DMS53 treated with DMSO at 0.1 percent for 48 hours (cell line): ENCODE measurements at regions not wholly inside any gene's neighbourhood (a gene's known extent, or its start where the extent isn't known, plus 50 kb on each side); places are given as distances from the start of the nearest gene placed in this dataset.
"Not testable (repeated sequence)": the region's sequence is repeated elsewhere in the genome, so short reads cannot be mapped to it uniquely, and the experiment has no call there.

Experiments
- DNase-seq: peaks from one replicate; lab custom pipeline; 2025; ENCODE audit not compliant: unreplicated experiment; lab: John Stamatoyannopoulos, UW

DNA sequence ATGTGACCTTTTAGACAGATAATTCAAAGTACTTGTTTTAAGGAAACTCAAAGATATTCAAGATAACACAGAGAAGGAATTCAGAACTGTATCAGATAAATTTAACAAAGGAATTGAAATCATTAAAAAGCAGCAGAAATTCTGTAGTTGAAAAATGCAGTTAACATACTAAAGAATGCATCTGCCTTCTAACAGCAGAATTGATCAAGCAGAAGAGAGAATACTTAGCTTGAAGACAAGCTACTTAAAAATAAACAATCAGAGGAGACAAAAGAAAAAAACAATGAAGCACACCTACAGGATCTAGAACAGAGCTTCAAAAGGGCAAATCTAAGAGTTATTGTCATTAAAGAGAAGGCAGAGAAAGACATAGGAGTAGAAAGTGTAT is 123.0 kb upstream of the TET2 start:
- no peak for DNase-seq

DNA sequence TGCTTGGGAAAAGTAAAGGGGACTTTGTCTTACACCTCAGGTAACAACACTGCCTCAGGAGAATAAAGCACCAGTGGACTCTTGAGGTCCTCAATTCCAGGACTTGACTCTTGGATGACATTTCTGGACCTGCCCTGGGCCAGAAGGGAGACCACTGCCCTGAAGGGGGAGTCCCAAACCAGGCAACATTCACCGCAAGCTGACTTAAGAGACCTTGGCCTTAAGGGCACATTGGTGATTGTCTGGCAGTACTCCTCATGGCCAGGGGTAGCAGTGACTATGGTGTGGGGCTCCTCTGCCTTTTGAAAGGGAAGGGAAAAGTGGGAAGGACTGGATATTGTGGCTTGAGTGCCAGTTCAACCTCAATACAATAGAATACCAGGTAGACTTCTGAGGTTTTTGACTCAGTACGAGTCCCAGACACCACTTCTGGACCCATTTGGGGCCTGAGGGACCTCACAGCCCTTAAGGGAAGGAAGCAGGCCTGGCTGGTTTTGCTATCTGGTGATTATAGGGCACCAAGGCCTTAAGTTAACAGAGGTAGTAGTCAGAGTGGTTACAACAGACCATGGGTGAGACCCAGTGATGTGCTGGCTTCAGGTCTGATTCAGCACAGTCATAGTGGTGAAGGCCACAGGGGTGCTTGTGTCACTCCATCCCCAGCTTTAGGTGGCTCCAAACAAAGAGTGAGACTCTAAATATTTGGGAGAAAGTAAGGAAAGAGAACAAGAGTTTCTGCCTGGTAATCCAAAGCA is 121.2 kb upstream of the TET2 start:
- no peak for DNase-seq

GRCh38 chr4:105036991-105037390 is 109.7 kb upstream of the TET2 start:
- DNase-seq: no peak

- DNase-seq: no peak
These were observed 104.2 kb upstream of the TET2 start for GRCh38 chr4:105042451-105042850.

- no peak for DNase-seq
These were observed 95.8 kb upstream of the TET2 start for GRCh38 chr4:105050896-105051295.

GRCh38 chr4:105057370-105058105 is 89.1 kb upstream of the TET2 start:
- DNase-seq: no peak

DNA sequence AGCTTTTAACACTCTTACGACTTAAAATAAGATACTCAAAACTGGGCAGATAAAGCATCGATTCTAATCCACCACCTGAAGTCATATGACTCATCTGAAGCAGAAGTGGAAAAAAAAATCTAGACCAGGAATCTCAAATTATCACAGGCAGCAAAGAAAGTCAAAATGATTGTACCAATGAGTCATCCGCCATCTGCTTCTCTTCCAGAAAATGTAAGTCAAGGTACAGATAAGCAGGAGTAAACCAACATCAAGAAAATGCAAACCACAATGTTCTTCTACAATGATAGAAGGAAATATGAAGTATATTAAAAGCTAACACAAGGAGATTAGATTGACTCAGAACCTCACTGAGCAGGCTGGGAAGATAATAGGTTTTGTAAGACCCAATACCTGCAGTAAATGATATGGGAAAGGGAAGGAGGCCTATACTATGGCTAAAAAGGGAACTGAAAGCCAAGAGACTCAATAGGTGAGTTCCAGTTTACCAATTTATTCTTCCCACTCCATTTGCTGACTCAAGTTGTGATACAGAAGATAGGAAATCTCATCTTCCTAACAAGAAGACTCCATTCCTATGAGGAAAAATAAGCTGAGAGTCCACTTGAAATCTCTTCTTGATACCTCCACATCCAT is 88.4 kb upstream of the TET2 start:
- no peak for DNase-seq

DNA sequence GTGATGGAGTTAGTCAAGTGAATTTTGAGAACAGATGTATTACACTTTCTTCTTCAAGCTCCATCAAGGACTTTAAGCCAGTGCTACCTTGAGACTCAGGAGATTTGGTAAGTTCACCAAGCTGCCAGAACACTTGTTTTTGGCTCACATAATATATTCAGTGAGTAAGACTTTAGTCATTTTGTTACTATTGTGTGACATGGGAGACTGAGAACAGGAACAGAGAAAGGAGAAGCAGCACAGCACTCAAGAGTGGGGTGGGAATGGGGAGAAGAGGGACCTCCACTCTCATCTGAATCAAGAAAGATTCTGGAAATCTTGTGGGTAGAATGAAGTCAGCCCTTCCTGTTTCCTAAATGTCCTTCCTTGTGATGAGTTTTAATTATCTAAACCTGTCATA is 87.3 kb upstream of the TET2 start:
- DNase-seq: no peak

- no peak for DNase-seq
These were observed 86.0 kb upstream of the TET2 start for GRCh38 chr4:105060628-105061027.

- peak; percentile 21 for DNase-seq
These were observed 85.5 kb upstream of the TET2 start for GRCh38 chr4:105061136-105061696.

DNA sequence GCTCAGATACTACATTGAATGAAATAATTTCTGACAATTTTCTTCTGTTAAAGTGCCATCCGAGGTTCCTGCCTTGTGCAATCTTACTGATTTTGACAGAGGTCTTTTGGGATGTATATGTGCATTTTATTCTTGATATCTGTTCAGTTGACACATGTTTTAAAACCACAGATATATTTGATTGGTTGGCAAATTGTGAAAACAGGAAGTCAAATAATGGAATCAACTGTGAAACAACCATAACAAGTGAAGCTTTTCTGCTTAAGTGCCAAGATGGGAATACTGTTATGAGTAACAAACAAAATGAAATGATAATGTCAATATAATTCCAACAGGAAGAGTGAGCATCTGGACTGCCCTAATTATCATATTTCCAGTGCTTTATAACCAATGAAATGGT is 84.9 kb upstream of the TET2 start:
- no peak for DNase-seq

- DNase-seq: no peak
These were observed 80.3 kb upstream of the TET2 start for GRCh38 chr4:105066401-105066800.

DNA sequence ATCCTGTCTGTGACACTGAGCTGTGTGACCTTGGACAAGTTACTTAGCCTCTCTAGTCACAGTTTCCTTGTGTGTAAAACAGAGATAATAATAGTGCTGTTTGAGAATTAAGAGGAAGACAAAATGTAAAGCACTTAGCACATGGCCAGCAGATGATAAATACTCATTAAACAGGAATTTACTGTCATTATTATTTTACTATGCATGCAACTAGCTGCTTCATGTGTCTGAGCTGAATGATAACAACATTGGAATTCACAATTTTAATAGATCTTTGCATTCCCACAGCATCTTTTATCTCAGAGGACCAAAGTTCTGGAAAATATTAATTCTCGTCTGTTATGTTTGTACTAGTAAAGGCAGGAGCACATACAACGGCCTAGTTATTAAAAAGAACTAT is 79.2 kb upstream of the TET2 start:
- no peak for DNase-seq

DNA sequence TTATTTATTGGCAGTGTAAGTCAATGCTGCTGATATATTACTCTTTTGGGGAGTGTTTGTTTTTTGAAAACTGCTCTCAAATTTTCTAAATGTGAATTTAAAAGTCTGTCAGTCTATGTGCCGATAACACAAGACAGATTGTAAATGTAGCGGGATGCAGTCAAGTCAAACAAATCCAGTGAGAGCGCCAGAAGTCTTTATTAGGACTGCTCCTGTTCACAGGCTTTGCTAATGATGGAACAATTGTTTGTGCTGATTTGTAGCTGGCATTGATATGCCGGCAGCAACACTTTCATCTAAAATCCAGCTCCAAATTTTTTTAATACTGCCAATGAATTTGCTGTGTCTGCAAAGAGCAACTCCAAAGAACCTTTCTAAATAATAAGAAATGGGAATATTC is 78.7 kb upstream of the TET2 start:
- no peak for DNase-seq

DNA sequence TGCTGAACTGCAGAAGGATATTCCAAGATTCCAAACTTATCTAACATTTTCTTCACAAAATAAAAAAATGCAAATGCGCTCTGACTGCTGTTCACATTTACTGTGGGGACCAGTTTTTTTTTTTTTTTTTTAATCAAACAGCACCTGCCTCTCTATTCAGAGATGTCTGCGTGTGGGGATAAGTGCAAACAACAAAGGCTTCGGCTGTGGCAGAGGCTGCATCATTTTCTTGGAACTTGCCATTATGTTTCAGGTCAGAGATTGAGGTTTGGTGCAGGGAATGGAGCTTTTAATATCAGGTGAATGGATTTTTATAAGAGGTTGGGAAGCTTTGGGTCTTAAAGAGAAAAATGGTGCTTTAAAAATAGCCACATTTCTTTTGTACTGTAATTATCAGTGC is 78.2 kb upstream of the TET2 start:
- DNase-seq: peak; percentile 5

GRCh38 chr4:105072095-105072494 is 74.6 kb upstream of the TET2 start:
- DNase-seq: not testable (repeated sequence)

- no peak for DNase-seq
These were observed 72.6 kb upstream of the TET2 start for GRCh38 chr4:105074097-105074496.

DNA sequence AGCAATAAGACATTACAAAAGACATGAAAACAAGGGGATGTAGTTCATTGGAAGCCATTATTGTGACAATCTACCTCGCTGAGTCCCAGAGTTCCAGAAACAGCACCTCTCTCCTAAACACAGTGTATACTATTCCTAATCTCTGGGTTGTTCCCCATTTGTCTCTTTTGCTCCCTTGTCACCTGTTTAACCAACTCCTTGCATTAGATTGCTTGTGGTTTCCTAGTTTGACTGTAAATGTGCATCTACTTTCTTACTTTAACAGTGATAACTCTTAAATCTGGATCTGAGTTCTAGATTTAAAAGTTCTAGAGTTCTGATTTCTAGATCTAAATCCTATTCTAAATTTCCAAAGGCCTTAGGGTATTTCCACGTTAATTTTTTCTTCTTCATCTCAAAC is 71.6 kb upstream of the TET2 start:
- no peak for DNase-seq

- no peak for DNase-seq
These were observed 58.4 kb upstream of the TET2 start for GRCh38 chr4:105088110-105088879.

DNA sequence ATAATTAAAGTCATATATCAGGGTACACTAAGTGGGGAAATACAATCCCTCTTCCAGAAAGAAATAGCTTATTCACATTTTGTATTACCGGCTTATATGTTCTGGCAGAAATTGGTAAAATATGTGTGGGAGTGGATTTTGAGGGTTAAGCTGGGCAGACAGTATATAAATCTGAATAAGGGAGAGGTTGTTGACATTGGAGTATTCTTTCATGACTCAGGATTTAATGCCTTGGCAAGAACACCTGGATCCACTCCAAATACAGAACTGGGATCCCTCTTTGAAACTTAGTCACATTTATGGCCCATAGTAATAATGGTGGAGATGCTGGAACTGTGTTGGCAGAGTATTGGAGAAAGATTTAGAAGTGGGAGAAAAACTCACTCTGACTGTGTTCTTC is 54.3 kb upstream of the TET2 start:
- no peak for DNase-seq

GRCh38 chr4:105092768-105093167 is 53.9 kb upstream of the TET2 start:
- no peak for DNase-seq
